ENCODE measurements at regions not wholly inside any gene's neighbourhood (a gene's known extent, or its start where the extent isn't known, plus 50 kb on each side); places are given as distances from the start of the nearest gene placed in this dataset.

GRCh38 chr3:148218222-148218621 lies 479.5 kb upstream of the AGTR1 start:
- Histone ChIP-seq H3K9me2 (ENCODE audit: insufficient read depth, low read length) (no peaks in the 10 kb centered on the region), H3K27me3 (ENCODE audit: insufficient read depth, low read depth, low read length) (no peaks in the 10 kb centered on the region), H3K79me2 (replicated peaks; ENCODE audit: insufficient read depth, low read length) (no peaks in the 10 kb centered on the region), H3K4me3 (ENCODE audit: low read length) (no peak overlapping the region), H3K9me3 (ENCODE audit: low read length) (no peaks in the 10 kb centered on the region), H3K27ac (ENCODE audit: low read length) (no peak overlapping the region), H3K4me2 (ENCODE audit: low read length) (no peak overlapping the region), H2AFZ (ENCODE audit: low read depth, low read length) (no peak overlapping the region), H3F3A (ENCODE audit: insufficient read depth, low read length, poor library complexity, severe bottlenecking) (no peaks in the 10 kb centered on the region), H3K9ac (ENCODE audit: low read length) (no peak overlapping the region), H3K36me3 (ENCODE audit: insufficient read depth, low read length) (no peaks in the 10 kb centered on the region), H4K20me1 (ENCODE audit: insufficient read depth) (no peaks in the 10 kb centered on the region)
- TF ChIP-seq MXI1 (conservative IDR thresholded peaks at IDR 0.05; ENCODE audit: poor library complexity, severe bottlenecking) (no peak), REST (IDR thresholded peaks at IDR 0.05; ENCODE audit: borderline replicate concordance) (no peak), SMC3 (conservative IDR thresholded peaks at IDR 0.05; ENCODE audit: poor library complexity) (no peak), POLR2AphosphoS5 (IDR thresholded peaks at IDR 0.05) (no peak), EZH2 (IDR thresholded peaks at IDR 0.05; ENCODE audit: borderline replicate concordance, insufficient read depth, low read length, poor library complexity, severe bottlenecking) (no peak), RAD21 (conservative IDR thresholded peaks at IDR 0.05) (no peak), EP300 (conservative IDR thresholded peaks at IDR 0.05; ENCODE audit: poor library complexity, severe bottlenecking) (no peak), CTCF (IDR thresholded peaks at IDR 0.05; ENCODE audit: poor library complexity, severe bottlenecking) (no peak), TAF1 (IDR thresholded peaks at IDR 0.05; ENCODE audit: low read depth) (no peak)

- no peaks in the 10 kb centered on the region for H3F3A ChIP-seq (ENCODE audit: insufficient read depth, low read length, poor library complexity, severe bottlenecking)
- H4K20me1 ChIP-seq (ENCODE audit: insufficient read depth): no peaks in the 10 kb centered on the region
- no peak overlapping the region for H2AFZ ChIP-seq (ENCODE audit: low read depth, low read length)
- TF ChIP-seq TAF1 (IDR thresholded peaks at IDR 0.05; ENCODE audit: low read depth) (no peak), EZH2 (IDR thresholded peaks at IDR 0.05; ENCODE audit: borderline replicate concordance, insufficient read depth, low read length, poor library complexity, severe bottlenecking) (no peak), MXI1 (conservative IDR thresholded peaks at IDR 0.05; ENCODE audit: poor library complexity, severe bottlenecking) (no peak), POLR2AphosphoS5 (IDR thresholded peaks at IDR 0.05) (no peak), RAD21 (conservative IDR thresholded peaks at IDR 0.05) (no peak), EP300 (conservative IDR thresholded peaks at IDR 0.05; ENCODE audit: poor library complexity, severe bottlenecking) (no peak), REST (IDR thresholded peaks at IDR 0.05; ENCODE audit: borderline replicate concordance) (no peak), CTCF (IDR thresholded peaks at IDR 0.05; ENCODE audit: poor library complexity, severe bottlenecking) (no peak), SMC3 (conservative IDR thresholded peaks at IDR 0.05; ENCODE audit: poor library complexity) (no peak)
- H3K27me3 ChIP-seq (ENCODE audit: insufficient read depth, low read depth, low read length): no peaks in the 10 kb centered on the region
- no peaks in the 10 kb centered on the region for H3K9me2 ChIP-seq (ENCODE audit: insufficient read depth, low read length)
- no peak overlapping the region for H3K9ac ChIP-seq (ENCODE audit: low read length)
- H3K9me3 ChIP-seq (ENCODE audit: low read length): no peaks in the 10 kb centered on the region
- H3K79me2 ChIP-seq (replicated peaks; ENCODE audit: insufficient read depth, low read length): no peaks in the 10 kb centered on the region
- no peak overlapping the region for H3K27ac ChIP-seq (ENCODE audit: low read length)
- H3K4me3 ChIP-seq (ENCODE audit: low read length): no peak overlapping the region
- H3K36me3 ChIP-seq (ENCODE audit: insufficient read depth, low read length): no peaks in the 10 kb centered on the region
- no peak overlapping the region for H3K4me2 ChIP-seq (ENCODE audit: low read length)
These were observed 477.7 kb upstream of the AGTR1 start for GRCh38 chr3:148219999-148220398.
